HG02981 (cell line): ENCODE measurements at regions not wholly inside any gene's neighbourhood (a gene's known extent, or its start where the extent isn't known, plus 50 kb on each side); places are given as distances from the start of the nearest gene placed in this dataset.

ENCODE experiments used
- ATAC-seq: cut with Tn5 transposase; IDR thresholded peaks from one replicate; pipeline ENCODE4 v1.9.1; 2021; ENCODE audit warnings: mild to moderate bottlenecking, moderate library complexity; ENCODE audit not compliant: unreplicated experiment

GRCh38 chr12:18207266-18207665, 54.1 kb upstream of the PIK3C2G start:
- no peak for ATAC-seq

- ATAC-seq = no peak
These were observed 55.1 kb upstream of the PIK3C2G start for GRCh38 chr12:18206198-18206597.

GRCh38 chr12:18204053-18204452, 57.3 kb upstream of the PIK3C2G start:
- no peak for ATAC-seq

GRCh38 chr12:18192119-18192518, 69.2 kb upstream of the PIK3C2G start:
- ATAC-seq = no peak

- no peak for ATAC-seq
These were observed 78.2 kb upstream of the PIK3C2G start for GRCh38 chr12:18183141-18183540.

GRCh38 chr12:18171571-18171970, 81.6 kb upstream of the RERGL start:
- ATAC-seq = no peak

GRCh38 chr12:18168016-18168415, 78.0 kb upstream of the RERGL start:
- no peak for ATAC-seq

- no peak for ATAC-seq
These were observed 75.9 kb upstream of the RERGL start for GRCh38 chr12:18165889-18166288.

- peak; percentile 97 for ATAC-seq
These were observed 75.5 kb upstream of the RERGL start for GRCh38 chr12:18165422-18165871.

GRCh38 chr12:18160901-18161300, 70.9 kb upstream of the RERGL start:
- no peak for ATAC-seq

GRCh38 chr12:18158774-18159557, 69.0 kb upstream of the RERGL start:
- peak; percentile 61 for ATAC-seq

GRCh38 chr12:18153826-18154225, 63.8 kb upstream of the RERGL start:
- no peak for ATAC-seq

- ATAC-seq = no peak
These were observed 61.0 kb upstream of the RERGL start for GRCh38 chr12:18151036-18151435.

GRCh38 chr12:18148961-18149360, 59.0 kb upstream of the RERGL start:
- ATAC-seq = no peak

GRCh38 chr12:18146363-18146762, 56.4 kb upstream of the RERGL start:
- no peak for ATAC-seq

- ATAC-seq = no peak
These were observed 55.9 kb upstream of the RERGL start for GRCh38 chr12:18145924-18146323.

GRCh38 chr12:18141048-18141982, 51.3 kb upstream of the RERGL start:
- no peak for ATAC-seq

- no peak for ATAC-seq
These were observed 50.1 kb upstream of the RERGL start for GRCh38 chr12:18139989-18140596.
